ENCODE measurements at regions not wholly inside any gene's neighbourhood (a gene's known extent, or its start where the extent isn't known, plus 50 kb on each side); places are given as distances from the start of the nearest gene placed in this dataset.

DNA sequence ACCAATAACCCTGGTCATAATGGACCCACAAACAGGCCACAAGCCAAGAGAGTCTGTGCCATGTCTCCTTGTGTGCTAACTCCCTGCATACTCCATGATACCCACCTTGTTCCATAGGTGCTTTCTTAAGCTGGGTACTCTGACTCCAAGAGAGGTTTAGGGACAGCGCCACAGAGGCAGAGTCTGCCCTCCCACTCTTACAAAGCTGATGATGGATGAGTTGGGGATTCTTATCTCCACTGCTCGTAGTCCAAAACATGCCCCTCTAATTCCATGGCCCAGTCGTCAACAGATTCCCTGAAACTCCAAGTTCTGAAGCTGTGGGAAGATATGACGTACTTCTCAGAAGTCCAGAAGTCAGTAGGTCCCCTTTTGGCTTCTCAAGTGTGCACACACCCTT is 184.4 kb upstream of the CCL2 start:
- TF ChIP-seq POLR2A (IDR thresholded peaks at IDR 0.05): no peak
- TF ChIP-seq, protein P1, sequence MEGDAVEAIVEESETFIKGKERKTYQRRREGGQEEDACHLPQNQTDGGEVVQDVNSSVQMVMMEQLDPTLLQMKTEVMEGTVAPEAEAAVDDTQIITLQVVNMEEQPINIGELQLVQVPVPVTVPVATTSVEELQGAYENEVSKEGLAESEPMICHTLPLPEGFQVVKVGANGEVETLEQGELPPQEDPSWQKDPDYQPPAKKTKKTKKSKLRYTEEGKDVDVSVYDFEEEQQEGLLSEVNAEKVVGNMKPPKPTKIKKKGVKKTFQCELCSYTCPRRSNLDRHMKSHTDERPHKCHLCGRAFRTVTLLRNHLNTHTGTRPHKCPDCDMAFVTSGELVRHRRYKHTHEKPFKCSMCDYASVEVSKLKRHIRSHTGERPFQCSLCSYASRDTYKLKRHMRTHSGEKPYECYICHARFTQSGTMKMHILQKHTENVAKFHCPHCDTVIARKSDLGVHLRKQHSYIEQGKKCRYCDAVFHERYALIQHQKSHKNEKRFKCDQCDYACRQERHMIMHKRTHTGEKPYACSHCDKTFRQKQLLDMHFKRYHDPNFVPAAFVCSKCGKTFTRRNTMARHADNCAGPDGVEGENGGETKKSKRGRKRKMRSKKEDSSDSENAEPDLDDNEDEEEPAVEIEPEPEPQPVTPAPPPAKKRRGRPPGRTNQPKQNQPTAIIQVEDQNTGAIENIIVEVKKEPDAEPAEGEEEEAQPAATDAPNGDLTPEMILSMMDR (IDR thresholded peaks at IDR 0.05): no peak
